Mesendoderm (in vitro differentiated cells): ENCODE measurements at regions not wholly inside any gene's neighbourhood (a gene's known extent, or its start where the extent isn't known, plus 50 kb on each side); places are given as distances from the start of the nearest gene placed in this dataset.

Experiments
- DNase-seq: peaks from one replicate; pipeline ENCODE4 v3.0.0; 2013
- H2AK5ac ChIP-seq: 2 replicates; pipeline ENCODE4 v1.6.1; 2013; ENCODE audit warnings: low read length, inconsistent platforms
- H2BK120ac ChIP-seq: 2 replicates; pipeline ENCODE4 v1.6.1; 2013; ENCODE audit warnings: low read depth, mild to moderate bottlenecking, low read length, moderate library complexity, mixed read lengths
- H2BK15ac ChIP-seq: replicated peaks from 2 replicates; pipeline ENCODE4 v1.6.1; 2013; ENCODE audit warnings: low read depth, mild to moderate bottlenecking, moderate library complexity
- H2BK5ac ChIP-seq: 2 replicates; pipeline ENCODE4 v1.6.1; 2013; ENCODE audit warnings: low read length, inconsistent platforms
- H3K18ac ChIP-seq: 2 replicates; pipeline ENCODE4 v1.6.1; 2013; ENCODE audit warnings: mild to moderate bottlenecking, low read length, mixed read lengths
- H3K23ac ChIP-seq: one replicate; pipeline ENCODE4 v1.6.1; 2013; ENCODE audit warnings: low read length
- H3K27ac ChIP-seq: 2 replicates; pipeline ENCODE4 v1.5.1; 2013; ENCODE audit warnings: low read depth, mild to moderate bottlenecking, inconsistent platforms, low read length, moderate library complexity
- H3K27me3 ChIP-seq: 2 replicates; pipeline ENCODE4 v1.6.1; 2013; ENCODE audit warnings: low read length, control low read depth, mild to moderate bottlenecking, inconsistent platforms; ENCODE audit not compliant: insufficient read depth, poor library complexity
- H3K36me3 ChIP-seq: 2 replicates; pipeline ENCODE4 v1.6.1; 2013; ENCODE audit warnings: low read length, inconsistent platforms; ENCODE audit not compliant: control insufficient read depth, insufficient read depth
- H3K4ac ChIP-seq: one replicate; pipeline ENCODE4 v1.6.1; 2013; ENCODE audit warnings: low read depth, mild to moderate bottlenecking, low read length, moderate library complexity
- H3K4me1 ChIP-seq: 2 replicates; pipeline ENCODE4 v1.6.1; 2013; ENCODE audit warnings: low read depth, low read length, inconsistent platforms; ENCODE audit not compliant: control insufficient read depth
- H3K4me2 ChIP-seq: 2 replicates; pipeline ENCODE4 v1.6.1; 2013; ENCODE audit warnings: low read length
- H3K4me3 ChIP-seq: 2 replicates; pipeline ENCODE4 v1.5.1; 2013; ENCODE audit warnings: mild to moderate bottlenecking, low read length
- H3K56ac ChIP-seq: one replicate; pipeline ENCODE4 v1.6.1; 2013; ENCODE audit warnings: low read length
- H3K79me1 ChIP-seq: 2 replicates; pipeline ENCODE4 v1.6.1; 2013; ENCODE audit warnings: low read length, inconsistent platforms
- H3K79me2 ChIP-seq: 2 replicates; pipeline ENCODE4 v1.6.1; 2013; ENCODE audit warnings: mild to moderate bottlenecking, low read length; ENCODE audit not compliant: control insufficient read depth, insufficient read depth
- H3K9ac ChIP-seq: 2 replicates; pipeline ENCODE4 v1.6.1; 2013; ENCODE audit warnings: low read length, inconsistent platforms
- H4K5ac ChIP-seq: one replicate; pipeline ENCODE4 v1.6.1; 2013; ENCODE audit warnings: low read length
- H4K8ac ChIP-seq: one replicate; pipeline ENCODE4 v1.6.1; 2013; ENCODE audit warnings: low read depth, mild to moderate bottlenecking, control low read depth, low read length, moderate library complexity
- WGBS: extraction: QIAGEN DNeasy Blood & Tissue Kit; methylation state at CpG from one replicate; pipeline ENCODE4 v1.1.7; 2013; ENCODE audit warnings: low lambda C conversion rate, missing lambda C conversion rate; ENCODE audit not compliant: insufficient coverage; ENCODE audit errors: extremely low coverage; 5-methylcytosine and 5-hydroxymethylcytosine counted together

DNA sequence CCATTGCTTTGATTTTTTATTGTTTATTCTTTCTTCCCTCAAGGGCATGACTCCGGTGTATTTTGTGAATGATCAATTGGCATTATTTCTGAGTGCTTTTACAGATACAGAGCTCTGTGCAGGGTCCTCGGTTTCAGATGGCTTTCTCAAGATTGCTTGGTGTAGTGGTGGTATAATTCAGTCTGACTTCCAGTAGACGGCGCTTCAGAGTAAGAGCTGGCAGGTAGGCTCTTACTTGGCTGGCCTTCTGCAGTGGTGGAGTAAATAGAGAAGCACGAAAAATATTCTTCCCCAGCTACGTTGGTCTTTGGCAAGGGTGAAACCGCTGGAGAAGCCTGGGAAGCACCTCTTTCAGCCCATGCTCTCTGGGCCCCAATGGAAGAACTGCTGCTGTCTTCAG is 723.0 kb upstream of the BCHE start:
- no peak overlapping the region for H3K23ac ChIP-seq
- no peak overlapping the region for H2AK5ac ChIP-seq
- peak; percentile 59 for DNase-seq
- H3K18ac ChIP-seq, result no peak overlapping the region
- H3K36me3 ChIP-seq, result no peaks in the 10 kb centered on the region
- WGBS, result no CpG with 5 or more reads among the region's 7 CpGs
- no peak overlapping the region for H3K4me2 ChIP-seq
- no peak overlapping the region for H3K9ac ChIP-seq
- no peak overlapping the region for H3K4ac ChIP-seq
- H4K5ac ChIP-seq, result no peak overlapping the region
- H2BK120ac ChIP-seq, result no peak overlapping the region
- H3K4me3 ChIP-seq, result no peak overlapping the region
- H2BK5ac ChIP-seq, result no peak overlapping the region
- no peaks in the 10 kb centered on the region for H3K27me3 ChIP-seq
- H2BK15ac ChIP-seq, result no peak overlapping the region
- H4K8ac ChIP-seq, result no peak overlapping the region
- H3K27ac ChIP-seq, result no peak overlapping the region
- H3K56ac ChIP-seq, result no peak overlapping the region
- no peaks in the 10 kb centered on the region for H3K4me1 ChIP-seq
- H3K79me2 ChIP-seq, result no peaks in the 10 kb centered on the region
- no peaks in the 10 kb centered on the region for H3K79me1 ChIP-seq

DNA sequence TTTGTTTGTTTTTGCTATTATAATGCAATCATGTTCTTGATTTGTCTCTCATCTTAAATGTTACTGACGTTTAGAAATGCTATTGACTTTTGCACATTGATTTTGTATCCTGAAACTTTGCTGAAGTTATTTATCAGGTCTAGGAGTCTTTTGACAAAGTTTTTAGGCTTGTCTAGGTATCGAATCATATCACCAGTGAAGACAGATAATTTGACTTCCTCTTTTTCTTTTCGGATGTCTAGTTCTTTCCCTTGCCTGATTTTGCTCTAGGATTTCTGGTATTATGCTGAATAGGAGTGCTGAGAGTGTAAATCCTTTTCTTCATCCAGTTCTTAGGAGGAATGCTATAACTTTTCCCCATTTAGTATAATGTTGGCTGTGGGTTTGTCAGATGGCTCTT is 719.7 kb upstream of the BCHE start:
- Histone ChIP-seq H3K56ac (no peak overlapping the region), H4K8ac (no peak overlapping the region), H2BK120ac (no peak overlapping the region), H2BK15ac (no peak overlapping the region), H4K5ac (no peak overlapping the region), H3K4ac (no peak overlapping the region), H3K79me2 (no peaks in the 10 kb centered on the region), H3K23ac (no peak overlapping the region), H3K27me3 (no peaks in the 10 kb centered on the region), H3K9ac (no peak overlapping the region), H3K36me3 (no peaks in the 10 kb centered on the region), H3K79me1 (no peaks in the 10 kb centered on the region), H3K18ac (no peak overlapping the region), H2BK5ac (no peak overlapping the region), H3K4me2 (no peak overlapping the region), H3K27ac (no peak overlapping the region), H3K4me3 (no peak overlapping the region), H3K4me1 (no peaks in the 10 kb centered on the region), H2AK5ac (no peak overlapping the region)
- no CpG with 5 or more reads among the region's 3 CpGs for WGBS
- DNase-seq, result no peak

- Histone ChIP-seq H2BK15ac (no peak overlapping the region), H3K79me1 (no peaks in the 10 kb centered on the region), H3K27me3 (no peaks in the 10 kb centered on the region), H3K27ac (no peak overlapping the region), H3K4me1 (no peaks in the 10 kb centered on the region), H2BK120ac (no peak overlapping the region), H3K4me2 (no peak overlapping the region), H4K5ac (no peak overlapping the region), H3K23ac (no peak overlapping the region), H3K79me2 (no peaks in the 10 kb centered on the region), H2BK5ac (no peak overlapping the region), H4K8ac (no peak overlapping the region), H3K36me3 (no peaks in the 10 kb centered on the region), H3K9ac (no peak overlapping the region), H3K18ac (no peak overlapping the region), H3K4me3 (no peak overlapping the region), H3K4ac (no peak overlapping the region), H3K56ac (no peak overlapping the region), H2AK5ac (no peak overlapping the region)
- DNase-seq, result no peak
- WGBS, result no CpG with 5 or more reads among the region's 1 CpG
Observed at GRCh38 chr3:166554023-166554422, 716.8 kb upstream of the BCHE start.

- WGBS, result 100% methylated on average over 1 of the region's 2 CpGs
- H3K9ac ChIP-seq, result no peak overlapping the region
- H3K27ac ChIP-seq, result no peak overlapping the region
Observed at GRCh38 chr3:166533740-166534139, 696.5 kb upstream of the BCHE start.

GRCh38 chr3:166531730-166532129 is 694.5 kb upstream of the BCHE start:
- peak; percentile 21 for DNase-seq
- Histone ChIP-seq H3K56ac (no peak overlapping the region), H3K27ac (no peak overlapping the region), H3K4me1 (no peaks in the 10 kb centered on the region), H4K8ac (no peak overlapping the region), H4K5ac (no peak overlapping the region), H3K79me2 (no peaks in the 10 kb centered on the region), H2BK5ac (no peak overlapping the region), H3K79me1 (no peaks in the 10 kb centered on the region), H3K4me3 (no peak overlapping the region), H3K27me3 (no peaks in the 10 kb centered on the region), H3K36me3 (no peaks in the 10 kb centered on the region), H2BK15ac (no peak overlapping the region), H3K4me2 (no peak overlapping the region), H2BK120ac (no peak overlapping the region), H3K18ac (no peak overlapping the region), H3K4ac (no peak overlapping the region), H3K23ac (no peak overlapping the region), H3K9ac (no peak overlapping the region), H2AK5ac (no peak overlapping the region)

More at GRCh38 chr3:166533740-166534139, 696.5 kb upstream of the BCHE start:
- no peaks in the 10 kb centered on the region for H3K27me3 ChIP-seq
- no peak overlapping the region for H3K4me3 ChIP-seq
- H4K5ac ChIP-seq, result no peak overlapping the region
- H2BK5ac ChIP-seq, result no peak overlapping the region
- no peak overlapping the region for H2BK120ac ChIP-seq
- no peak overlapping the region for H3K56ac ChIP-seq
- no peak overlapping the region for H3K18ac ChIP-seq
- H3K4ac ChIP-seq, result no peak overlapping the region
- no peaks in the 10 kb centered on the region for H3K36me3 ChIP-seq
- no peak overlapping the region for H4K8ac ChIP-seq
- no peak overlapping the region for H2BK15ac ChIP-seq
- no peak overlapping the region for H3K23ac ChIP-seq
- H3K79me2 ChIP-seq, result no peaks in the 10 kb centered on the region
- H3K79me1 ChIP-seq, result no peaks in the 10 kb centered on the region
- no peaks in the 10 kb centered on the region for H3K4me1 ChIP-seq
- no peak overlapping the region for H3K4me2 ChIP-seq
- DNase-seq, result no peak
- no peak overlapping the region for H2AK5ac ChIP-seq

- no peak overlapping the region for H2BK5ac ChIP-seq
- no peak overlapping the region for H3K4me2 ChIP-seq
- no peak overlapping the region for H3K9ac ChIP-seq
- H3K18ac ChIP-seq, result no peak overlapping the region
- no peak overlapping the region for H3K27ac ChIP-seq
- no peak overlapping the region for H3K4ac ChIP-seq
- H3K27me3 ChIP-seq, result no peaks in the 10 kb centered on the region
- no peaks in the 10 kb centered on the region for H3K79me2 ChIP-seq
- WGBS, result no CpG with 5 or more reads among the region's 2 CpGs
- H3K23ac ChIP-seq, result no peak overlapping the region
- H3K79me1 ChIP-seq, result no peaks in the 10 kb centered on the region
- no peak overlapping the region for H2AK5ac ChIP-seq
- no peak overlapping the region for H4K5ac ChIP-seq
- H2BK120ac ChIP-seq, result no peak overlapping the region
- DNase-seq, result no peak
- no peak overlapping the region for H3K56ac ChIP-seq
- no peak overlapping the region for H3K4me3 ChIP-seq
- H3K36me3 ChIP-seq, result no peaks in the 10 kb centered on the region
- no peak overlapping the region for H2BK15ac ChIP-seq
- no peak overlapping the region for H4K8ac ChIP-seq
- no peaks in the 10 kb centered on the region for H3K4me1 ChIP-seq
Observed at GRCh38 chr3:166527325-166527724, 690.1 kb upstream of the BCHE start.
